HG03060 (cell line): ENCODE measurements at regions not wholly inside any gene's neighbourhood (a gene's known extent, or its start where the extent isn't known, plus 50 kb on each side); places are given as distances from the start of the nearest gene placed in this dataset.
"Not testable (repeated sequence)": the region's sequence is repeated elsewhere in the genome, so short reads cannot be mapped to it uniquely, and the experiment has no call there.

Experiments
- ATAC-seq: cut with Tn5 transposase; IDR thresholded peaks from one replicate; pipeline ENCODE4 v1.9.1; 2021; ENCODE audit warnings: low read depth, moderate number of reproducible peaks; ENCODE audit not compliant: unreplicated experiment

GRCh38 chr7:55299273-55299967, 65.7 kb upstream of the LANCL2 start:
- no peak for ATAC-seq

- ATAC-seq = no peak
These were observed 61.9 kb upstream of the LANCL2 start for GRCh38 chr7:55303220-55303619.

- ATAC-seq = no peak
These were observed 60.9 kb upstream of the LANCL2 start for GRCh38 chr7:55304018-55304762.

DNA sequence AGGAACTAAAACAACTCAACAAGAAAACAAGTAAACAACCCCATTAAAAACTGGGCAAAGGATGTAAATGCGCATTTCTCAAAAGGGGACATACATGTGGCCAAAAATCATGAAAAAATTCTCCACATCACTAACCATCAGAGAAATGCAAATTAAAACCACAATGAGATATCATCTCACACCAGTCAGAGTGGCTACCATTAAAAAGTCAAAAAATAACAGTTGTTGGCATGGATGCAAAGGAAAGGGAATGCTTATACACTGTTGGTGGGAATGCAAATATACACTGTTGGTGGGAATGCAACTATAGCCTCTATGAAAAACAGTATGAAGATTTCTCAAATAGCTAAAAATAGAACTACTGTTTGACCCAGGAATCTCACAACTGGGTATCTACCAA, 60.0 kb upstream of the LANCL2 start:
- no peak for ATAC-seq

DNA sequence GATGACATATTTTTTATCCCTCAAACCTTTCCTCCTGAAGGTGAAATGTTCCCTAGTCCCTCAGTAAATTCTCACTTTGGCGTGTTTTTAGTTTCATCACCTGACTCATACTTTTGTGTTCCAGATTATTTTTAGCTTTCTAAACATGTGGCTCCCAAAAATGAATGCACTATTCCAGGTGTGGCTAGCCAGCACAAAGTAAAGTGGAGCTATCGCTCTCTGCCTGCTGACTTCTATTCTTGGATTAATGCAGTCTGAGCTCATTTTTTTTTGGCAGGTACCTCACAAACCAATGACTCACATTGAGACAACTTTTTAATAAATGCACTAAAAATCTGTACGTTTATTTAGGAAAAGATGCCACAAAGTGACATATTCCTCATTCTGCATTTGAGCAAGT, 58.8 kb upstream of the LANCL2 start:
- no peak for ATAC-seq

DNA sequence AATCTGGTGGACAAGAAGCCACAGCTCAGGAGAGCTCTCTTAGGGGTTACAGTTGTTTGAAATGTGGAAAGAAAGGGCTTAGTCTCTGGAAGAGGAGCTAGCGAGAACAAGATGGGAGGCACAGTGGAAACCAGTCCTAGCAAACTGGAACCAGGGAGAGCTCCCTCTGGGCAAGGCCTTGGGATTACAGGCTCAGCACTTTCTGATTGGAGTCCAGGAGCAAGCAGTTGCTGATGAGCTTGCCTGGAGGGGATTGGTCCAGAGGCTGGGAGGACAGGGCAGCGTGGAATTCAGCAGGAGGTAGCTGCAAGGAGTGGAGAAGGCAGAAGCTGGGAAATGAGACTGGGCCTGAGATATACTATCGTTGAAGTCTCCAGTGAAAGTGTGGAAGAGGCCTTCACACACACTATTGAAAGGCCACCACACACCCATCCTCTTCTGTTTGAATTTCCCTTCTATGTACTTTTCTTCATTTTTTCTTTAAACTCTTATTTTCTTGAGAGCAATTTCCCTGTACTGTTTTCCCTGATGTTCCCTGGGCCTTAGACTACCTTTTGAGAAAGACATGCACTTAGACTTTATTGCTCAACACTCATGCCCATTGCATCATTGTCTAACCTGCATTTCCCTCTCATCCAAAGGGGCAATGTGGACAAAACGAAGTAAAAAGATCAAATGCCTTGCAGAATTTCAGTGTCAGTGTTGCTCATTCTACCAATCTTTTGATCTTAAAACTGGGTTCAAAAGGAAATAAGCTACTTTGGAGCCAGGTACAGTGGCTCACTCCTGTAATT, 57.8 kb upstream of the LANCL2 start:
- no peak for ATAC-seq

DNA sequence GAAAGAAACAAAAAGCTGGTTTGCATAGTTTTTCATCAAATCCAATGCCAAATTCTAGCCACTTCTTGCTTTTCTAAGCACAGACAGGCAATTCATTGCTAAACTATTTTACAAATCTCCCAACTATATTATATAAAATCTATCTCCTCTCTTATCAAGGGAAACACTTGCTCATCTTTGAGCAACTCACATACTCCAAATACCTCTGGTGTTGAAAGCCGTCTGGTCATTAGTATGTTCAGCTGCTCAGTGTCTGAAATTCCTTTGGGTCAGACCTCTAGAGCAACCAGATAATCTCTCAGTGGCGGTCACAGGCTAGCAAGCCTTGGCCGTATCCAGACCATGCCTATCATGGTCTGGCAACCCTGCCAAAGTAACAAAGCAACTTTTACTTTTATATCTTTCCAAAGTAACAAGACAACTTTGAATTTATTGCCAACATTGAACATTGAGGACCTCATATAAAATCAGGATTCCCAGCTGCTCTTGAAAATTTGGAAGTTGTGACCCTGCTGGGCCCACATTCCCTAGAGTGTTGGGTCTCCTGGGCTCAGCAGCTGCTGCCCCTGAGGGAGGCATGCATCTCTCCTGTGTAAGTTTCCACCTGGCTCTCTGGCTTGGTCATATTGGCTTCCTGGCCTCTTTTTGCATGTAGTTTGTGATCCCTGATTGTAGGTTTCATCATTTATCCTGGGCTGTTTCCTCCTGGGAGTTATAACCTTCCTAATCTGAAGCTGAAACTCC, 56.8 kb upstream of the LANCL2 start:
- ATAC-seq = no peak

DNA sequence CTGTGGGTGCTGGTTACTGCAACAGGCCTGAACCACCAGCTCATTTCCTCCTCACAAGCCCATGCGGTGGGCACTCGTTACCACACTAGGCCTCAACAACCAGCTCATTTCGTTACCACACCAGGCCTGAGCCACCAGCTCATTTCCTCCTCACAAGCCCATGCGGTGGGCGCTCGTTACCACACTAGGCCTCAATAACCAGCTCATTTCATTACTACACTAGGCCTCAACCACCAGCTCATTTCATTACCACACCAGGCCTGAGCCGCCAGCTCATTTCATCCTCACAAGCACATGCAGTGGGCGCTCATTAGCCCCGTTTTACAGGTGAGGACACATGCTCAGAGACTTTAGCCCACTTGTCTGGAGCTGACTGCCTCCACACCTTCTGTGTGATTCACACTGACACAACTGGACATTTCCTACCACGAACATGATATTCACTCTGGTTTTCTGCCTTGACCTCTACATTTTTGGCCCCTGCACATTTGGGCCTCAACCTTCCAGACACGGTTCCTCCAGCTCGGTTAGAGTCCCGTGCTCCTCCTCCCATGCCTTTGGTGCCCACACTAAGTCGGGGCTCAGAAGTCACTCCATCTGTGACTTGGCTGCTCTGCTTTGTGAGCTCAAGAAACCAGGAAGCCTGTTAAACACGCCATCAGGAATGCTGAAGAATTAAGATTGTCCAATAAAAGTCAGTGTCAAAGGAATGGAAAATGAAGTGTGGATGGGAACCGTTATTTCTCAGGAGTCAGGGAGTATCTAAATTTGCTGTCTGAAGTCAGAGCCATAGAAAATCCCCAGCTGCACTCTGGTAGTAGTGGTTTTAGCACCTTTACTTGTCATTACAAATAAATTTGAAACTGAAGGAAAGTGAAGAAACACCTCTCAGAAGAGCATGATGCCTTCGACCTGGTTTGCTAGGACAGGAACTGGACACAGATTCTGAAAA, 55.8 kb upstream of the LANCL2 start:
- peak; percentile 86 for ATAC-seq

DNA sequence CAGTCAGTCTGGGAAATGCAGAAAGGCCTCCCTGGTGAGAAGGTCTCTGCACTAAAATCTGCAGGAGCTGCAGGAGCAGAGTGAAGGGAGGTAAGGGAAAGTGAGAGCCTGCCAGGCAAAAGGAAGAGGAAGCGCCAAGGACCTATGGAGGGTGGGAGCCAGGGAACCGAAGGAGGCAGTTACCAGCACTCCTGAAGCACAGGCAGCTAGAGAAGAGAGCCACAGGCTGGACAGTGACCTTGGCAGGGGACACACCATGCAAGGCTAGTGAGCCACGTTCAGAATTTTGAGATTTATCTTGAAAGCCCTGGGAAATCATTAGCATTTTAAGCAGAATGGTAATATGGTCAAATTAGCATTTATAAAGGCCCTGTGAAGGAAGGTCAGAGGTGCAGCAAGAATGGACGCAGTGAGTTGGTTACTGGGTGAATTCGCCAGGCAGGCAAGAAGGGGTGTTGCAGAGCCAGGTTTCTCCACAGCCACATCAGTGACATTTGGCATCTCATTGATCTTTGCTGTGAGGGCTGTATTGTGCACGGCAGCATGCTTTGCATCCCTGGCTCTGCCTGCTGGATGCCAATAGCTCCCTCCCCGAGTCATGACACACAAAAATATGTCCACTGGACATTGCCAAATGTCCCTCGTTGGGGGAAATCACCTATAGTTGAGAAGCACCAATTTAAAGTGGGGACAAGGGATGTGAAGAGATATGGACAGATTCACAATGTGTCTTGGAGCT, 54.7 kb upstream of the LANCL2 start:
- no peak for ATAC-seq

GRCh38 chr7:55311892-55312291, 53.2 kb upstream of the LANCL2 start:
- ATAC-seq = not testable (repeated sequence)

GRCh38 chr7:55313671-55314070, 51.5 kb upstream of the LANCL2 start:
- ATAC-seq = not testable (repeated sequence)

DNA sequence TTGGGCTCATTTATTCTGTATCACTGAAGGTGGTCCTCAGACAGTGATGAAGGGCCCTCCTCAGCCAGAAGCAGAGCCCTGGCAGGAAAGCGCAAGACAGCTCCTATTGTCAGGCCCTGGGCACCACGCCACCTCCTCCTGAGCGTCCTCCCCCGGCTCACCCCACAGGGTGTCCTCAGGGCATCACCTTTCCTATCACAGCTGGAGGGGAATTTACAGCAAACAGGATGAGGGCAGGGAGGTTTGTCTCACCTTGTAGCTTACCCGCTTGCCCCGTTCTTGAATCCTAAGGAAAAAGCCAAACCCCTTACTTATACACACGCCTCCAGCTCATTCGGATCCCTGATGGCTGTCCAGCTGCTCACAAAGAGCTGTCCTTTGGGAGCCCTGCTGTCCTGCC, 50.2 kb upstream of the LANCL2 start:
- no peak for ATAC-seq
